ENCODE measurements at regions not wholly inside any gene's neighbourhood (a gene's known extent, or its start where the extent isn't known, plus 50 kb on each side); places are given as distances from the start of the nearest gene placed in this dataset.

GRCh38 chr16:87062569-87063442 lies 254.4 kb downstream of the C16orf95 start:
- TF ChIP-seq ZNF513 (tag by site-specific recombination; IDR thresholded peaks at IDR 0.05), result no peak
- peak; percentile 78 for TF ChIP-seq CTCF (tag by site-specific recombination; IDR thresholded peaks at IDR 0.05)
- TF ChIP-seq REST (tag by site-specific recombination; IDR thresholded peaks at IDR 0.05), result no peak
- TF ChIP-seq ZNF792 (tag by site-specific recombination; IDR thresholded peaks at IDR 0.05), result no peak
- TF ChIP-seq ZBTB1 (tag by site-specific recombination; IDR thresholded peaks at IDR 0.05), result no peak
- TF ChIP-seq ZBTB21 (tag by site-specific recombination; IDR thresholded peaks at IDR 0.05), result no peak
- TF ChIP-seq ZNF324 (tag by site-specific recombination; IDR thresholded peaks at IDR 0.05), result no peak
- TF ChIP-seq ZNF23 (tag by site-specific recombination; IDR thresholded peaks at IDR 0.05; ENCODE audit: borderline replicate concordance), result no peak
- no peak for TF ChIP-seq ZNF777 (tag by site-specific recombination; IDR thresholded peaks at IDR 0.05; ENCODE audit: borderline replicate concordance)
- TF ChIP-seq ZNF585B (tag by site-specific recombination; IDR thresholded peaks at IDR 0.05), result no peak
- peak; percentile 62; the same call in 1 of the 2 replicates for TF ChIP-seq PATZ1 (tag by site-specific recombination; IDR thresholded peaks at IDR 0.05)
